UCSD-AML1 (cell line): ENCODE measurements at regions not wholly inside any gene's neighbourhood (a gene's known extent, or its start where the extent isn't known, plus 50 kb on each side); places are given as distances from the start of the nearest gene placed in this dataset.
"Not testable (repeated sequence)": the region's sequence is repeated elsewhere in the genome, so short reads cannot be mapped to it uniquely, and the experiment has no call there.

Experiments used
- DNase-seq: peaks from one replicate; lab custom pipeline; 2025; ENCODE audit not compliant: unreplicated experiment; lab: John Stamatoyannopoulos, UW

- no peak for DNase-seq
Measured at GRCh38 chr14:87443787-87444186, 549.2 kb downstream of the GALC start.

GRCh38 chr14:87443039-87443438, 549.9 kb downstream of the GALC start:
- no peak for DNase-seq

DNA sequence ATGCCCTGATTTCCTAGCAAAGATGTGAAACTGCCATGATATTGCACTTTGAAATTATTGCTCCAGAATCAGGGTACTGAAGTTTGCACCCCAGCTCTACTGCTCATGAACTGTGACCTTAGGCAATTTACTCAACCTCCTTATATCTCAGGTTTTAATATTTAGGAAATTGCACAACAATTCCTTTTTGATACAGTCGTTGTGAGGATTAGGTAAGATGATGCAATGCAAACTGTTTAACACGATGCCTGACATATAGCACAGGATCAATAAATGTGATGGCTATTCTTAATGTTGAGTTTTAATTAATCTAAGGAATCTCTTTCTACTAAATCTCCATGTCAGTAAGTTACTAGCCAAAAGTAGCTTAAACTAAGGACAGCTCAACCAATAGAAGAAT, 555.8 kb downstream of the GALC start:
- no peak for DNase-seq

DNA sequence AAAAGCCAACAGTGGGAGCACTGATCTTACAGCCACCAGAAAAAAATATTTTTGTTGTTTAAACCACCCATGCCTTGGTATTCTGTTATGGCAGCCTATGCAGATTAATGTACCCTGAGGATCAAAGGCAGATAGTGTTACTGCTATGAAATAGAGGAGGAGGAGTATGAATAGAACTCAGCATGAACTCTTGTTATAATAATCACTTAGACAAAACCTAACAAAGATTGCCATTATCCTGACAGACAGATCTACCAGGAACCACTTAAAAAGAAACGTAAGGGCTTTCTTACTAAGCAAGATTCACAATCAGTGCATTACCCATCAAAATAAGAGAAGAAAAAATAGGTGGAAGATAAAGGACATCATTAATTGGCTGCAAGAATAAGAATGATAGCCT, 558.3 kb downstream of the GALC start:
- DNase-seq, result no peak

DNA sequence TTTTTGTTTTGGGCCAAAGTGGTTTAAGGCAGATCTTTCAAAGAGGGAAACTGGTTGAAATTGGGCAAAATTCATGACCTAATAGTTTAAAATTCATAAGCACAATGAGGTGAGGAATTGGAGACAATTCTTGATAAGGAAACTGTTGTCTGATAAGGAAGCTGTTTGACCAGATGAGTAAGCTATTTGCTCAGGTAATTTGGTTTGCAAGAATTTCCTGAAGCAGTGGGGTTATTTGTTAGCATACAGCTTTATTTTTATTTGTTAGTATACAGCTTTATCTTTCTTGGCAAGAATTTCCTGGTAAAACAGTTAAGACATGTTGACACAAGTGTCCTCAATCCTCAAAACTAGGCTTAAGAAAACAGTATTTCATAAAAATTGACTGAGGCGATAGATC, 559.0 kb downstream of the GALC start:
- DNase-seq, result no peak

- no peak for DNase-seq
Measured at GRCh38 chr14:87432698-87433097, 560.3 kb downstream of the GALC start.

GRCh38 chr14:87430810-87431209, 562.2 kb downstream of the GALC start:
- no peak for DNase-seq

GRCh38 chr14:87430214-87430613, 562.8 kb downstream of the GALC start:
- no peak for DNase-seq

- DNase-seq, result no peak
Measured at GRCh38 chr14:87419925-87420324, 573.1 kb downstream of the GALC start.

- DNase-seq, result no peak
Measured at GRCh38 chr14:87411370-87411769, 581.6 kb downstream of the GALC start.

- DNase-seq, result no peak
Measured at GRCh38 chr14:87409393-87409792, 583.6 kb downstream of the GALC start.

DNA sequence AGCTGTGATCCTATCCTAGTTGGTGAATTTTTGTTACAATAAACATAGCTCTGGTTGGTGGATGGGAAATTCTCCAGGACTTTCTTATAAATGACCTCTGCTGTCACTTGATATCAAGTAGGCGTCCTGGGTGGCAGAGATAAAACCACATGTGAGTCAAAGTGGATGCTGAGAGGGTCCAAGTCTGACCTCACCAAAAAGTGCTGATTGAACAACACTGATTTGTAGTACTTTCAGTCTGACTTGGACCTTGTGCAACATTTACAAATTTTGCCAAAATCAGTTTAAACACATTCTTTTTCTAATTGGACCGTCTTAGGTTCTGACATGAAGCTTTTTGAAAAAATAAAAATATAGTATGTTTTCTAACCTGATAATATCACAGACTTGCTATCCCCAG, 585.6 kb downstream of the GALC start:
- no peak for DNase-seq

GRCh38 chr14:87405563-87405962, 587.4 kb downstream of the GALC start:
- DNase-seq, result no peak

DNA sequence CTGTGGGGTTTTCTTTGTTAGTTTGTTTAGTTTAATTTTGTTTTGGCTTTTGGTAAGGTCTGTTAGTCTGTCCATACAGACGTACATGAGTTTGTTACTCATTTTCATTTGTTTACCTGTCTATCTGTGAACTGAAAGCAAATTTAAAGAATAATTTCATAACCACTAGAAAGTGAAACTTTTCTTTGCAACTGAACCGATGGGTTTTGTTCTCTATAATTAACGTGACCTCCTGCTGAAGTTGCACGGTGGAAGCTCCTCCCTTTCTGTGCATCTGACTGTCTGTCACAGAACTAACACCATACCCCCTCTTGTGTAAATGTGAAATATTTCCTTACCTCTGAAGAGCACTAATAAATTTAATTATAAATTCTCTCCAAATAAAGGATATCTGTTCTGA, 595.5 kb downstream of the GALC start:
- DNase-seq, result no peak

GRCh38 chr14:87391066-87391465, 601.9 kb downstream of the GALC start:
- DNase-seq, result no peak

- no peak for DNase-seq
Measured at GRCh38 chr14:87388946-87389345, 604.0 kb downstream of the GALC start.

- no peak for DNase-seq
Measured at GRCh38 chr14:87387806-87388205, 605.2 kb downstream of the GALC start.

GRCh38 chr14:87386524-87386923, 606.5 kb downstream of the GALC start:
- DNase-seq, result no peak

GRCh38 chr14:87380054-87380453, 612.9 kb downstream of the GALC start:
- no peak for DNase-seq

DNA sequence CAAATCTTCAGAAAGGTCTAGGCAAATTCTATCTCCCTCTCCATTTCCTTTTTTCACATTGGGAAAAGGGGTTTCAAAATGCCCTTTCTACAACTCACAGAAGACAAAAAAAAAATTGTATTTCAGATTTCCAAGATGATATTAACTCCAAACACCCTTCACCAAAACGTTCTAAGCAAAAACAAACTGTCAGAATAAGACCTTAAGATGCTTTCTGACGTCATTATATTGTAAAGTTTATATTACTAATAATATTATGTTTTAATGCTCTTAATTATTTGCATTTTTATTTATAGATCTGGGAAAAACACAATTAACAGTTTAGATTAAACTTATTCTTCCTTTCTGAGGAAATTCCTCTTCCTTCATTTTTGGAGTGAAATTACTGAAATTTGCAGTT, 624.2 kb downstream of the GALC start:
- no peak for DNase-seq

GRCh38 chr14:87360246-87360645, 632.7 kb downstream of the GALC start:
- DNase-seq, result not testable (repeated sequence)

GRCh38 chr14:87351007-87351406, 642.0 kb downstream of the GALC start:
- DNase-seq, result no peak

DNA sequence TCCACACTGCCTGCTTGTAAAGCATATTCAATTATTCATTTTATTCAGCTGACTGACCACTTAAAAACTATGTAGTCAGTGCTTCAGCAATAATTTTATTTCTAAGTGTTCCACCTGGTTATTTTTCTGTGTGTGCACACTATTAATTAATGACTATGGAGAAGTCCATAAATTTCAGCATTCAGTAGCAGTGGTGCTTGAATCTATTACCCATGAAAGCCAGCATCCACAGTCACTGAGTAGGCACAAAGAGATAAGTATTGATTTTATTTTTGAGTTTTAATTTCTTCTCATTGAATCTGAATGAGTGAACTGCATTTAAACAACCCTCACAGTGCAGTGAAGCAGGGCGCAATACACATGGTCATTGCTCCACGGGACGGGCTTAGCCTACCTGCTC, 643.1 kb downstream of the GALC start:
- no peak for DNase-seq

DNA sequence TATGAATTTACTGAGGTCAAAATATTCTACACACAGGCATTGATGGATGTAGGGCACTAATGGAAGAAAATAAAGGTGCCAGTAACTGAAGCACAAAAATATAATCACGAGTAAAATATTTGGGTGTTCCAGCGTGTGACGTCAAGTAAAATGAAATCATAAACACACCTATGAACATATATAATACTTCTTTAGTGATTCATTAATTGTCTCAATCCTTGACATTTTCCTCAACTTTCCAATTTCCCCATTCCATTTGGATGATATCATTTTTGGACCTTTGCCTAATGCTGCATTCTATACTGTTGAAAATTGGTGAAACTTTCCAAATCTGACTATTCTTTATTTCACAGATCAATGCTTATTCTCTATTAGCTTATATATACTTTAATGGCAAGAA, 649.3 kb downstream of the GALC start:
- no peak for DNase-seq
